AG04450 (cell line): ENCODE measurements at regions not wholly inside any gene's neighbourhood (a gene's known extent, or its start where the extent isn't known, plus 50 kb on each side); places are given as distances from the start of the nearest gene placed in this dataset.

Experiments used
- CTCF ChIA-PET: fragments of 300-600, 350-600 bp; formaldehyde crosslinking; extraction: SDS; loops from one replicate; lab custom pipeline; 2022; ENCODE audit warnings: antibody characterized with exemption, inconsistent platforms; lab: Charles Lee
- POLR2A ChIA-PET: fragments of 350-600 bp; formaldehyde crosslinking; extraction: SDS; loops from one replicate; lab custom pipeline; 2021; ENCODE audit warnings: antibody characterized with exemption, inconsistent platforms; lab: Yijun Ruan, JAX
- DNase-seq: peaks from one replicate; pipeline ENCODE4 v3.0.0-alpha.2; 2011; ENCODE audit warnings: low read depth, low spot score
- H3K27ac ChIP-seq: one replicate; pipeline ENCODE4 v1.5.1; 2012; ENCODE audit warnings: low read depth, low read length, control low read depth
- H3K27me3 ChIP-seq: one replicate; pipeline ENCODE4 v1.6.0; 2012; ENCODE audit warnings: low read length; ENCODE audit not compliant: control insufficient read depth, insufficient read depth
- H3K4me3 ChIP-seq: 2 replicates; pipeline ENCODE4 v1.5.1; 2011; ENCODE audit warnings: mild to moderate bottlenecking, low read depth, low read length, control low read depth
- H3K9me3 ChIP-seq: 2 replicates; pipeline ENCODE4 v1.5.1; 2012; ENCODE audit warnings: low read length; ENCODE audit not compliant: control insufficient read depth, insufficient read depth
- TF ChIP-seq, protein P1 (sequence below): IDR thresholded peaks from 2 replicates; pipeline ENCODE4 v1.5.1; 2011; ENCODE audit warnings: low read depth, low read length, control low read depth, inconsistent platforms

DNA sequence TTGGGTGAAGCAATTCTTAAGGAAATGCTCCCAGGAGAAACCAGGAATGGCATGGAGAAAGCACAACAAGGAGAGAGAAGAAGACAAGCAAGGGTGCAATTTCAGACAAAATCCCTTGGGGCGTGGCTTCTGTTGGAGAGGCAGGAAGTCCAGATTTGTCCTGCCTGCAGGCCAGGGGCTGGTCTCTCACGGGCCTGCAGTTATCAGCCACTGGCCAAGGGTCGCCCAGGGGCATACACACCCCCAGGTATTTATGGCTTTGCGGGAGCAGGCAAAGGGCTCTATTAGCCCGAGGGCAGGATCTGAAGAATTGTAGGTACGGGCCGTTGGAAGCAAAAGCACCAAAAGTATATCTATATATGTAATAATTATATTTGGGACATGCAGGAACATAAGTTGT lies 87.7 kb downstream of the IYD start:
- DNase-seq: no peak
- Histone ChIP-seq H3K27ac (no peak overlapping the region), H3K27me3 (no peaks in the 10 kb centered on the region), H3K9me3 (no peaks in the 10 kb centered on the region), H3K4me3 (no peak overlapping the region)
- TF ChIP-seq, protein P1, sequence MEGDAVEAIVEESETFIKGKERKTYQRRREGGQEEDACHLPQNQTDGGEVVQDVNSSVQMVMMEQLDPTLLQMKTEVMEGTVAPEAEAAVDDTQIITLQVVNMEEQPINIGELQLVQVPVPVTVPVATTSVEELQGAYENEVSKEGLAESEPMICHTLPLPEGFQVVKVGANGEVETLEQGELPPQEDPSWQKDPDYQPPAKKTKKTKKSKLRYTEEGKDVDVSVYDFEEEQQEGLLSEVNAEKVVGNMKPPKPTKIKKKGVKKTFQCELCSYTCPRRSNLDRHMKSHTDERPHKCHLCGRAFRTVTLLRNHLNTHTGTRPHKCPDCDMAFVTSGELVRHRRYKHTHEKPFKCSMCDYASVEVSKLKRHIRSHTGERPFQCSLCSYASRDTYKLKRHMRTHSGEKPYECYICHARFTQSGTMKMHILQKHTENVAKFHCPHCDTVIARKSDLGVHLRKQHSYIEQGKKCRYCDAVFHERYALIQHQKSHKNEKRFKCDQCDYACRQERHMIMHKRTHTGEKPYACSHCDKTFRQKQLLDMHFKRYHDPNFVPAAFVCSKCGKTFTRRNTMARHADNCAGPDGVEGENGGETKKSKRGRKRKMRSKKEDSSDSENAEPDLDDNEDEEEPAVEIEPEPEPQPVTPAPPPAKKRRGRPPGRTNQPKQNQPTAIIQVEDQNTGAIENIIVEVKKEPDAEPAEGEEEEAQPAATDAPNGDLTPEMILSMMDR: no peak
- POLR2A ChIA-PET: no interaction called here
- CTCF ChIA-PET: no interaction called here

DNA sequence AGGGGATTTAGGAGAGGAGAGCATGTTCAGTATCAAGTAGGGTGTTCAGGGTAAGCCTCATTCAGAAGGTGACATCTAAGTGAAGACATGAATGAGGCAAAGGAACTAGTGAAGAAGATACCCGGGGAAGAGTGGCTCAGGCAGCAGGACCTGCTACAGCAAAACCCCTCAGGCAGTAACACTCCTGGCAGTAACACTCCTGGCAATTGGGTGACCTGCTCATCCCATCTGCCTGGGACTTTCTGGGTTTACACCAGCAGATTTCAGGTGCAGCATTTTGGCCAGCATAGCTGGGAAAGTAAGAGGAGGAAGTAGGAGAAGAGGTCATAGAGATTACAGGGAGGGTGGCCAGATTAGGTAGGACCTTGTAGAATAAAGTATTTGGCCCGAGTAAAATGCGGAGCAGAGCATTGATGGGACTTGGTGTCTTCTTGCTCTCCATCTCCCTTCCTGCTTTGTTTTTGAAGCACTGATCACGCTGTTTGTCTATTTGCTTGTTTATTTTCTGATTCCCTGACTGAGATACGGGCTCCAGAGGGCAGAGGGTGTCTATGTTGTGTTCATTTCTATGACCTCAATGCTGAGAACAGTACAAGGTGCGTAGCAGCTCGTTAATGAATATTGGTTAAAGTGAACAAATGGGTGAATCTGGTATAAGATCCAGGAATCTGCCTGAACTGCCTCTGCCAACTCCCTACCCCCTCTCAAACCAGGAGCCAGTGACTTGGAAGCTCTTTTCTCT lies 88.3 kb downstream of the IYD start:
- no peaks in the 10 kb centered on the region for H3K9me3 ChIP-seq
- no peaks in the 10 kb centered on the region for H3K27me3 ChIP-seq
- TF ChIP-seq, protein P1: no peak
- ChIA-PET POLR2A (no interaction called here), CTCF (no interaction called here)
- DNase-seq: no peak
- H3K4me3 ChIP-seq: no peak overlapping the region
- H3K27ac ChIP-seq: no peak overlapping the region

DNA sequence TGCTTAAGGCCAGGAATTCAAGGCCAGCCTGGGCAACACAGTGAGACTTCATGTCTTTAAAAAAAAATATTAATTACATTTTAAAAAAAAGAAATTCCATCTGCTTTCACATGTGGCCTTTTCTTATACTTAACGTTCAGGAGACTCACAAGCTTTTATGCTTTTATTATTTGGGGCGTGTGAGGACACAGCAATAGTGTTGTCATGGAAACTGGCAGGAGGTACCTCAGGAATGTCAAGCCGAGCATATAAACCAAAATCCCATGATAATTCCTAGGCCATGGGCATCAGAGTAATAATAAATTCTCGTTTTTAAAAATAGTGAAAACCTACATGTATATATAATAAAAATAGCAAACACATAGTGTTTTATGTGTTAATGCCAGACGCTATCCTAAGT lies 89.8 kb downstream of the IYD start:
- no peak for DNase-seq
- H3K27ac ChIP-seq: no peak overlapping the region
- ChIA-PET CTCF (no interaction called here), POLR2A (no interaction called here)
- H3K4me3 ChIP-seq: no peak overlapping the region
- TF ChIP-seq, protein P1: no peak
- no peaks in the 10 kb centered on the region for H3K27me3 ChIP-seq
- H3K9me3 ChIP-seq: no peaks in the 10 kb centered on the region

DNA sequence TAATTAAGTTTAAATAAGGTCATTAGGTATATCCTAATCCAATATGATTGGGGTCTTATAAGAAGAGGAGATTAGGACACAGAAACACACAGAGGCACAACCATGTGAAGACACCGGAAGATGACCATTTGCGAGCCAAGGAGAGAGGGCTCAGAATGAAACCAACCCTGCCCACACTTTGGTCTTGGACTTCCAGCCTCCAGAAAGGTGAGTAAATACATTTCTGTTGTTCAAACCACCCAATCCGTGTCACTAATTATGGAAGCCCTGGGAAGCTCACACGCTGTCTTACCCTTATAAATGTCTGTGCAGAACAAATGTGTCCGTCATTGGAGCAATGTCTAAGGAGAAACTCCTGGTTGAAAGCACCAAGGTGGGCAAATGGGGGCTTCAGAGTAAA lies 95.0 kb downstream of the IYD start:
- ChIA-PET CTCF (no interaction called here), POLR2A (no interaction called here)
- no peak overlapping the region for H3K27ac ChIP-seq
- H3K27me3 ChIP-seq: no peaks in the 10 kb centered on the region
- H3K4me3 ChIP-seq: no peak overlapping the region
- H3K9me3 ChIP-seq: no peaks in the 10 kb centered on the region
- TF ChIP-seq, protein P1: no peak
- no peak for DNase-seq

DNA sequence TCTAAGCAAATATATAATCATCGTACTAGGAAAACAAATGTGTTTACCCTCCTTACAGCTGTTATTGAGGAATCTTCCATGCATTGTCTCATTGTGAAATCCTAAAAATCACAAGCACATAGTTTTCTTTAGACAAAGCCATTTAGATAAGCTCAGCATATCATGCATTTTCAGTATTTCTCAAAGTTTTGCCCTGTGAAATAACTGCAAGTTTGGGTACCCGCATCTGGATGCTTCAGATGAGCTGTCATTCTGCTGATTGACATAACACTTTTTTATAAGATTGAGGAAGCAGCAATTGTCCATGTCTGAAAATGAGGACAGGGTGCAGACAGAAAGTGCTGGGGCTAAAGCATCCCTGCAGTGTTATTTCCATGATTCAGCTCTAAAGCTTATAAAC lies 96.2 kb downstream of the IYD start:
- TF ChIP-seq, protein P1: no peak
- Histone ChIP-seq H3K27me3 (no peaks in the 10 kb centered on the region), H3K4me3 (no peak overlapping the region), H3K27ac (no peak overlapping the region), H3K9me3 (no peaks in the 10 kb centered on the region)
- DNase-seq: no peak
- CTCF ChIA-PET: no interaction called here
- POLR2A ChIA-PET: no interaction called here
